GM12878 (cell line): ENCODE measurements at regions not wholly inside any gene's neighbourhood (a gene's known extent, or its start where the extent isn't known, plus 50 kb on each side); places are given as distances from the start of the nearest gene placed in this dataset.

Experiments
- ATAC-seq: fragments of 200-7000 bp; cut with Tn5 transposase; 3 replicates; pipeline ENCODE4 v1.9.1; 2020; ENCODE audit warnings: mild to moderate bottlenecking, moderate library complexity
- BruUV-seq: library from RNA; stranded (reverse); fragments of 400-500 nt; replicated peaks from 2 replicates; lab custom pipeline; 2021; lab: Mats Ljungman, UMichigan
- CTCF ChIA-PET: fragments of 300-600 bp; sonication (Branson Sonifier 250); formaldehyde crosslinking; extraction: SDS; loops from one replicate; lab custom pipeline; 2021; ENCODE audit warnings: inconsistent platforms; lab: Yijun Ruan, JAX
- POLR2A ChIA-PET: fragments of 350-600 bp; formaldehyde crosslinking; extraction: SDS; loops from one replicate; lab custom pipeline; 2021; ENCODE audit warnings: inconsistent platforms; lab: Charles Lee
- RAD21 ChIA-PET: fragments of 300-600 bp; sonication (Branson Sonifier 250); formaldehyde crosslinking; loops from one replicate; lab custom pipeline; 2023; ENCODE audit warnings: antibody characterized with exemption; ENCODE audit not compliant: unreplicated experiment; lab: Charles Lee
- SMC1A ChIA-PET: fragments of 300-600 bp; sonication (Branson Sonifier 250); formaldehyde crosslinking; loops from one replicate; lab custom pipeline; 2023; ENCODE audit not compliant: unreplicated experiment, uncharacterized antibody; lab: Charles Lee
- DNase-seq: peaks from one replicate; pipeline ENCODE4 v3.0.0-alpha.2; 2011; ENCODE audit warnings: low read depth, low spot score
- FAIRE-seq: peaks from 3 replicates; lab custom pipeline; 2011; peaks lifted over from hg19 to GRCh38; lab: Jason Lieb, UNC
- H2AFZ ChIP-seq: 2 replicates; pipeline ENCODE4 v1.6.0; 2011; ENCODE audit warnings: low read depth, low read length, control low read depth; ENCODE audit not compliant: control insufficient read depth
- H3K27ac ChIP-seq: 2 replicates; pipeline ENCODE4 v1.5.1; 2011; ENCODE audit warnings: control low read depth; ENCODE audit not compliant: control insufficient read depth, insufficient read depth
- H3K27me3 ChIP-seq, 2 experiments: replicated peaks in 1 of 2; 2 replicates each; pipeline versions ENCODE4 v1.6.0 to v1.6.1; 2011; ENCODE audit warnings: low read length in 1 of 2; ENCODE audit not compliant: control insufficient read depth in 2 of 2, insufficient read depth in 2 of 2
- H3K36me3 ChIP-seq, 2 experiments: 2 replicates each; pipeline ENCODE4 v1.5.1; 2011; ENCODE audit warnings: low read length in 1 of 2; ENCODE audit not compliant: control insufficient read depth in 2 of 2, insufficient read depth in 2 of 2
- H3K4me1 ChIP-seq: 2 replicates; pipeline ENCODE4 v1.6.1; 2011; ENCODE audit warnings: mild to moderate bottlenecking, low read length, moderate library complexity, mixed read lengths; ENCODE audit not compliant: control insufficient read depth, insufficient read depth
- H3K4me2 ChIP-seq: 2 replicates; pipeline ENCODE4 v1.6.0; 2011; ENCODE audit warnings: control low read depth; ENCODE audit not compliant: control insufficient read depth, insufficient read depth
- H3K4me3 ChIP-seq: fragments of 200-600 bp; sonication (generic); 2 replicates; pipeline ENCODE4 v1.5.1; 2016
- H3K79me2 ChIP-seq: 2 replicates; pipeline ENCODE4 v1.6.0; 2011; ENCODE audit warnings: low read length; ENCODE audit not compliant: control insufficient read depth, insufficient read depth
- H3K9ac ChIP-seq: 2 replicates; pipeline ENCODE4 v1.8.0; 2011; ENCODE audit warnings: low read length, control low read depth, mixed read lengths; ENCODE audit not compliant: control insufficient read depth, insufficient read depth
- H3K9me3 ChIP-seq: replicated peaks from 3 replicates; pipeline ENCODE4 v1.5.1; 2011; ENCODE audit warnings: mild to moderate bottlenecking, low read length; ENCODE audit not compliant: control insufficient read depth, insufficient read depth
- H4K20me1 ChIP-seq: 2 replicates; pipeline ENCODE4 v1.6.0; 2011; ENCODE audit not compliant: control insufficient read depth, insufficient read depth
- ASH2L ChIP-seq: fragments of 300-600, 200-600 bp; sonication (generic); IDR thresholded peaks from 2 replicates; pipeline ENCODE4 v1.6.1; 2017; ENCODE audit warnings: low read depth, mild to moderate bottlenecking, borderline replicate concordance
- ATF7 ChIP-seq: fragments of 450-650 bp; IDR thresholded peaks from 2 replicates; pipeline ENCODE4 v1.6.1; 2016; ENCODE audit warnings: low read depth, mild to moderate bottlenecking
- DPF2 ChIP-seq: fragments of 450-650 bp; IDR thresholded peaks from 2 replicates; pipeline ENCODE4 v1.6.1; 2017; ENCODE audit warnings: mild to moderate bottlenecking
- FOS ChIP-seq: IDR thresholded peaks from 3 replicates; pipeline ENCODE4 v1.6.1; 2011; ENCODE audit warnings: borderline replicate concordance; ENCODE audit not compliant: insufficient read length; ENCODE audit errors: extremely low read depth
- HDAC6 ChIP-seq: fragments of 200-600 bp; sonication (generic); IDR thresholded peaks from one replicate; pipeline ENCODE4 v1.8.0; 2017; ENCODE audit warnings: antibody characterized with exemption; ENCODE audit not compliant: unreplicated experiment
- IRF5 ChIP-seq: fragments of 450-650 bp; IDR thresholded peaks from 2 replicates; pipeline ENCODE4 v1.6.1; 2017; ENCODE audit warnings: borderline replicate concordance
- JUND ChIP-seq: IDR thresholded peaks from 2 replicates; pipeline ENCODE4 v1.6.1; 2012; ENCODE audit warnings: low read depth, mild to moderate bottlenecking, low read length, improper control_type of control experiment, moderate library complexity
- MAX ChIP-seq: IDR thresholded peaks from 2 replicates; pipeline ENCODE4 v1.6.1; 2012; ENCODE audit warnings: low read depth, low read length, improper control_type of control experiment
- MLLT1 ChIP-seq: fragments of 450-650 bp; IDR thresholded peaks from 2 replicates; pipeline ENCODE4 v1.6.1; 2016; ENCODE audit warnings: mild to moderate bottlenecking
- MTA3 ChIP-seq: IDR thresholded peaks from 2 replicates; pipeline ENCODE4 v1.6.1; 2012; ENCODE audit warnings: low read length, inconsistent platforms, borderline replicate concordance
- NBN ChIP-seq: fragments of 450-650 bp; IDR thresholded peaks from 2 replicates; pipeline ENCODE4 v1.6.1; 2016
- NFYA ChIP-seq: IDR thresholded peaks from 2 replicates; pipeline ENCODE4 v1.6.1; 2011; ENCODE audit warnings: low read depth, mild to moderate bottlenecking, low read length, improper control_type of control experiment, borderline replicate concordance
- POLR2A ChIP-seq: IDR thresholded peaks from 2 replicates; pipeline ENCODE4 v1.6.1; 2011; ENCODE audit warnings: low read depth, mild to moderate bottlenecking, low read length
- POLR2AphosphoS2 ChIP-seq: IDR thresholded peaks from 2 replicates; pipeline ENCODE4 v1.6.1; 2011; ENCODE audit warnings: low read depth, mild to moderate bottlenecking, low read length, improper control_type of control experiment, moderate library complexity
- REST ChIP-seq: IDR thresholded peaks from 2 replicates; pipeline ENCODE4 v1.6.1; 2012; ENCODE audit warnings: mild to moderate bottlenecking, low read depth, low read length
- SMAD5 ChIP-seq: IDR thresholded peaks from 2 replicates; pipeline ENCODE4 v1.6.1; 2016; ENCODE audit warnings: antibody characterized with exemption, low read depth
- STAT1 ChIP-seq: fragments of 450-650 bp; conservative IDR thresholded peaks from 2 replicates; pipeline ENCODE4 v1.6.1; 2014; ENCODE audit warnings: antibody characterized with exemption, mild to moderate bottlenecking
- ZBED1 ChIP-seq: IDR thresholded peaks from 2 replicates; pipeline ENCODE4 v1.6.1; 2016; ENCODE audit warnings: borderline replicate concordance
- ZNF384 ChIP-seq: IDR thresholded peaks from 2 replicates; pipeline ENCODE4 v1.6.1; 2012; ENCODE audit warnings: low read depth, mild to moderate bottlenecking, low read length, improper control_type of control experiment, borderline replicate concordance
- in situ Hi-C: fragments of 300-500 bp; cut with MboI; formaldehyde crosslinking; loops from 9 replicates; pipeline ENCODE4 v1.14.3; 2018; ENCODE audit warnings: mixed read lengths
- intact Hi-C: fragments of 100-400 bp; cut with micrococcal nuclease; formaldehyde crosslinking; loops from one replicate; pipeline ENCODE4 v1.14.2; 2022; ENCODE audit not compliant: unreplicated experiment

- FAIRE-seq = no peak
- intact Hi-C loops (no loop called here), in situ Hi-C loops (no loop called here)
- no peak for DNase-seq
- Histone ChIP-seq H4K20me1 (no peaks in the 10 kb centered on the region), H3K4me2 (no peak overlapping the region), H3K4me1 (no peaks in the 10 kb centered on the region), H3K9me3 (no peaks in the 10 kb centered on the region), H3K4me3 (no peak overlapping the region), H3K27ac (no peak overlapping the region), H2AFZ (no peak overlapping the region), H3K9ac (no peak overlapping the region), H3K79me2 (no peaks in the 10 kb centered on the region), H3K27me3 (no peaks in the 10 kb centered on the region; a peak in 1 of 4 replicates), H3K36me3 (no peaks in the 10 kb centered on the region)
- TF ChIP-seq ZNF384 = no peak
- TF ChIP-seq IRF5 = no peak
- no peak for TF ChIP-seq MTA3
- no peak for TF ChIP-seq MLLT1
- no peak for TF ChIP-seq POLR2AphosphoS2
- no peak for TF ChIP-seq ZBED1
- no peak for TF ChIP-seq JUND
- TF ChIP-seq SMAD5 = no peak
- TF ChIP-seq NFYA = no peak
- TF ChIP-seq DPF2 = no peak
- no peak for TF ChIP-seq NBN
- TF ChIP-seq POLR2A = no peak
- TF ChIP-seq REST = no peak
- TF ChIP-seq STAT1 = no peak
- TF ChIP-seq HDAC6 = no peak
- no peak for TF ChIP-seq ATF7
- TF ChIP-seq ASH2L = no peak
- no peak for TF ChIP-seq MAX
- TF ChIP-seq FOS = no peak
- ChIA-PET RAD21 (interaction anchor here (1.2 kb wide), 1 partner anchor 55 kb away, joined by 3 read pairs; no protein-coding TSS in a partner anchor), POLR2A (no interaction called here), CTCF (interaction anchor here (2.3 kb wide), 1 partner anchor 78 kb away, joined by 11 read pairs; no protein-coding TSS in a partner anchor), SMC1A (interaction anchor here (1.0 to 1.8 kb wide), 6 partner anchors 11 to 261 kb away, joined by 3 to 7 read pairs (median 4); no protein-coding TSS in a partner anchor)
- BruUV-seq = no TSS peak
- ATAC-seq = no peak
Observed at GRCh38 chr3:124428372-124429128, 301.7 kb upstream of the UMPS start.
